Pancreas (tissue), 10 donors: ENCODE measurements at regions not wholly inside any gene's neighbourhood (a gene's known extent, or its start where the extent isn't known, plus 50 kb on each side); places are given as distances from the start of the nearest gene placed in this dataset.

ENCODE experiments used
- ATAC-seq, 4 donors: fragments of 200-7000 bp; cut with Tn5 transposase; one replicate each; pipeline versions ENCODE4 v1.8.0 to v1.9.1; 2020; ENCODE audit warnings: mild to moderate bottlenecking in 4 of 4, moderate library complexity in 4 of 4
- DNase-seq, 6 donors: peaks; one replicate each; pipeline ENCODE4 v3.0.0-alpha.2; 2020
- FAIRE-seq: peaks from 2 replicates; lab custom pipeline; 2012; peaks lifted over from hg19 to GRCh38; lab: Jason Lieb, UNC
- H3K27ac ChIP-seq, 4 donors: fragments of 200-600 bp; sonication (generic); 1 replicate in 3 of 4; 2 replicates in 1 of 4; pipeline versions ENCODE4 v1.5.0 to v1.8.0; 2020
- H3K27me3 ChIP-seq, 4 donors: fragments of 200-600 bp; one replicate each; pipeline ENCODE4 v1.8.0; 2021
- H3K36me3 ChIP-seq, 3 donors: fragments of 200-600 bp; sonication (generic) in 1 of 3; one replicate each; pipeline versions ENCODE4 v1.5.0 to v1.8.0; 2020 to 2021
- H3K4me1 ChIP-seq, 3 donors: fragments of 200-600 bp; one replicate each; pipeline ENCODE4 v1.8.0; 2021
- H3K4me3 ChIP-seq, 4 donors: fragments of 200-600 bp; sonication (generic) in 2 of 4; one replicate each; pipeline versions ENCODE4 v1.5.0 to v1.8.0; 2020 to 2021
- H3K9me3 ChIP-seq, 4 donors: fragments of 200-600 bp; one replicate each; pipeline ENCODE4 v1.8.0; 2021
- CTCF ChIP-seq, 4 donors: fragments of 200-600 bp; sonication (generic) in 3 of 4; IDR thresholded peaks; one replicate each; pipeline versions ENCODE4 v1.5.0 to v1.8.0; 2021; ENCODE audit warnings: antibody characterized with exemption in 4 of 4
- WGBS, 2 donors: extraction: QIAGEN DNeasy Blood & Tissue Kit; methylation state at CpG; one replicate each; pipeline ENCODE4 v1.1.7; 2013; 5-methylcytosine and 5-hydroxymethylcytosine counted together
- intact Hi-C, 3 donors: fragments of 100-400 bp; cut with DNase I; formaldehyde crosslinking; loops; one replicate each; pipeline versions ENCODE4 v1.11.1 to v1.14.2; 2022
- donor health status: healthy with polysubstance abuse.
- donor health status: DM: no; HTN: no; CAD: no; lungs with moderate emphysema.
- donor health status: DM: no; HTN: no; CAD: no.
- donor health status: control.
- donor health status: control.
- donor health status: Bipolar disorder and iron deficiency.
- donor health status: DM: yes; HTN: yes; CAD: no.
- donor health status: DM: no; HTN: no; CAD: no.
- donor health status: DM: no; HTN: no; CAD: no.
- donor health status: DM: yes; HTN: yes; CAD: no.

GRCh38 chr3:154887869-154888268 lies 192.2 kb upstream of the MME start:
- DNase-seq, result no peak
- Histone ChIP-seq H3K4me3 (no peak overlapping the region), H3K27me3 (no peaks in the 10 kb centered on the region), H3K4me1 (no peaks in the 10 kb centered on the region), H3K9me3 (no peaks in the 10 kb centered on the region), H3K36me3 (no peaks in the 10 kb centered on the region), H3K27ac (no peak overlapping the region)
- ATAC-seq, result no peak
- 71 to 77% methylated on average over 3 of the region's 3 CpGs for WGBS, 2 donors
- no peak for FAIRE-seq
- no peak for TF ChIP-seq CTCF (IDR thresholded peaks at IDR 0.05)
- intact Hi-C loops, result no loop called here

- Histone ChIP-seq H3K4me3 (no peak overlapping the region), H3K27ac (no peak overlapping the region), H3K27me3 (no peaks in the 10 kb centered on the region), H3K36me3 (no peaks in the 10 kb centered on the region), H3K9me3 (no peaks in the 10 kb centered on the region), H3K4me1 (no peaks in the 10 kb centered on the region)
- ATAC-seq (peak in 2 of 4 donors; percentile 48 to 60), DNase-seq (no peak), FAIRE-seq (no peak)
- WGBS, 2 donors, result 28 to 35% methylated on average over 3 of the region's 3 CpGs
- TF ChIP-seq CTCF (IDR thresholded peaks at IDR 0.05), result no peak
- intact Hi-C loops, result no loop called here
Measured at GRCh38 chr3:154886437-154886836, 193.7 kb upstream of the MME start.

- ATAC-seq (no peak), FAIRE-seq (no peak), DNase-seq (no peak)
- no peaks in the 10 kb centered on the region for H3K27me3 ChIP-seq
- TF ChIP-seq CTCF (IDR thresholded peaks at IDR 0.05), result no peak
- H3K9me3 ChIP-seq, result no peaks in the 10 kb centered on the region
- WGBS, 2 donors, result 59 to 76% methylated on average over 3 of the region's 3 CpGs
- no peaks in the 10 kb centered on the region for H3K4me1 ChIP-seq
- no peaks in the 10 kb centered on the region for H3K36me3 ChIP-seq
- no peak overlapping the region for H3K4me3 ChIP-seq
- H3K27ac ChIP-seq, result no peak overlapping the region
- intact Hi-C loops, result no loop called here
Measured at GRCh38 chr3:154885418-154885817, 194.7 kb upstream of the MME start.

GRCh38 chr3:154884952-154885351 lies 195.2 kb upstream of the MME start:
- ATAC-seq (no peak), FAIRE-seq (no peak), DNase-seq (no peak)
- no peak overlapping the region for H3K4me3 ChIP-seq
- H3K9me3 ChIP-seq, result no peaks in the 10 kb centered on the region
- H3K27me3 ChIP-seq, result no peaks in the 10 kb centered on the region
- TF ChIP-seq CTCF (IDR thresholded peaks at IDR 0.05), result no peak
- intact Hi-C loops, result no loop called here
- H3K36me3 ChIP-seq, result no peaks in the 10 kb centered on the region
- no peaks in the 10 kb centered on the region for H3K4me1 ChIP-seq
- no peak overlapping the region for H3K27ac ChIP-seq

- no peak overlapping the region for H3K4me3 ChIP-seq
- ATAC-seq (no peak), DNase-seq (no peak), FAIRE-seq (no peak)
- H3K9me3 ChIP-seq, result no peaks in the 10 kb centered on the region
- H3K36me3 ChIP-seq, result no peaks in the 10 kb centered on the region
- H3K4me1 ChIP-seq, result no peaks in the 10 kb centered on the region
- no peaks in the 10 kb centered on the region for H3K27me3 ChIP-seq
- WGBS, 2 donors, result 68 to 85% methylated on average over 7 of the region's 7 CpGs
- H3K27ac ChIP-seq, result no peak overlapping the region
- TF ChIP-seq CTCF (IDR thresholded peaks at IDR 0.05), result no peak
- intact Hi-C loops, result no loop called here
Measured at GRCh38 chr3:154875142-154875541, 205.0 kb upstream of the MME start.
